ENCODE measurements at regions not wholly inside any gene's neighbourhood (a gene's known extent, or its start where the extent isn't known, plus 50 kb on each side); places are given as distances from the start of the nearest gene placed in this dataset.

DNA sequence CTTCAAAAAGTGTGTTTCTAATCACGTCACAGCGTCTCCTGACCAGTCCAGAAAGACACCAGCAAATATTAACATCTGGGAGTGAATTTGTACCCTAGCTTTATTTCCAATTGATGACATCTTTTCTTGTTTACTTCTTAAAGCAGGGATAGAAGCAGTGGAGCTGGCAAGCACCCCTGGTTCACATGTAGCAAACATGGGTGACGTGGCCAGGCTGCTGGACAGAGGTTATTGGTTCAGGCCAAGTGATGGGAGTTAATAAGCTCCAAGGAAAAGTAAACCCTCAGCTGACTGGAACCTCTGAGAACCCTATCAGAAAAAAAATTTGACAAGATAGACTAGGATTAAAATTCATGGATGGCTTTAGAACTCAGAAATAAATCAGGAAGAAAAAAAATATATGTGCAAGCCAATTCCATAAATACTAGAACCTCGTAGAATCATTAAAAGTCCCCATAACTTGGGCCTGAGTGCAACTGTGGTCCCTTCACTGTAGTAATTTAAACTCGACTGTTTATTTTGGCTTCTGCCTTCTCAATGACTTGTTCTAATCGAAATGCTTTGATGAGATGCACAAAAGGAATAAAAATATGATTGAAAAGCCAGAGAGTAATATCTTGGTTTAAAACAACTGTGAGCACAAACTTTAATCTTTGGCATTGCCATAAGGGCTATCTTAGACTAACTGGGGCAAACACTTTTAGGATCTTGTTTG, 121.5 kb upstream of the CTAGE1 start:
- FAIRE-seq, result no peak

DNA sequence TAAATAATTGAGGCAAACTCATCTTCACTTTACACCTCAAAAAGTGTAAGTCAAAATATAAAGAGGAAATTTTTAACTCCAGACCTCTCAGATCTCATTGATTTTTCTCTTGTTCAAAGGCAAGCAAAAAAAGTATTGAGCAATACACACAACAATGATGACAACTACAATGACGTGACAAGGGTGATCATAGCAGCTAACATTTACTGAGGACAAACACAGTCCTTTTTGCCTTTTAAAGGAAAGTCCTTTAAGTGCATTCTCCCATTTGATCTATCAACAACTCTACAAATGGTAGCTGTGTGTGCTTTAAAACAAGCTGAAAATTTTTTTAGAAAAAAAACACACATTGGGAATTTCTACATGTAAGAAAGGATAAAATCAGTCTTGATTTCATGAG, 123.5 kb upstream of the CTAGE1 start:
- DNase-seq (ENCODE audit: low spot score in 2 of 2) (no peak), FAIRE-seq (no peak)

More for the DNA sequence above, 121.5 kb upstream of the CTAGE1 start:
- no peak for DNase-seq (ENCODE audit: low spot score in 2 of 2)

- DNase-seq (ENCODE audit: low spot score in 2 of 2), result no peak
These were observed 124.7 kb upstream of the CTAGE1 start for GRCh38 chr18:22542406-22542835.

DNA sequence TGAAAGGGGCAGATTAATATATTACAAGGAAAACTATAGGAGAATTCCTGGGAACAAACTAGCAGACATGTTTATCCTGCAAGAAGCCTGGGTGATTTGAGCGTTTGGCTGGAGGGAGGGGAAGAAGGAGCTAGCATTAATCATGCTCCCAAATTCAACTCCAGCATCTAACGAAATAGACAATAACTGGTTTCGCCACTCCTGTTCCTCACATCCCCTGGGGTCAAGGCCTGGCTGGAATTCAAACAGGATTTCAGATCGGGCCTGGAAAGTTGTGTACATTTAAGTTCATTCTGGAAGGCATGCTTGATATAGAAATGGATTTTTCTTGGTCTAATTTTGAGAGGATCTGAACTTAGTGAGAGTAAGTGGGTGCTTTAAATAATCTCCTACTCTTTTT, 126.1 kb upstream of the CTAGE1 start:
- no peak for DNase-seq (ENCODE audit: low spot score in 2 of 2)
- no peak for FAIRE-seq

More at GRCh38 chr18:22542406-22542835, 124.7 kb upstream of the CTAGE1 start:
- FAIRE-seq, result no peak

DNA sequence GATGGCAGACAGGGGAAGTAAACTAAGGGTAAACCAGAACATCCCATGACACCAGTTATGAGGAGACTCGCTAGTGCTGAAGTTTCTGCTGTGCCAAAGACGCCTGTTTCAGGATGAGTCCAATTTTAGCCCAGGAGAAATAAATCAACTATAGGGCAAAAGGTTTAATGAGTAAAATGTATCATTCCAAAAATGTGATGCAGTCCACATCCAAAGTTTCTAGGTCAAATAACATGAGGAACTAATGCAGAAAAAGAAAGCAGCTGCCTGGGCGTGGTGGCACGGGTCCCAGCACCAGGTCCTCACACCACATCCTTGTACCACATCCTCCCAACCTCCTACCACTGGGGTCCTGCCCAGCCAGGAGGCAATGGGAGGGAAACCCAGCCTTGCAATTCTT, 126.9 kb upstream of the CTAGE1 start:
- FAIRE-seq, result no peak

DNA sequence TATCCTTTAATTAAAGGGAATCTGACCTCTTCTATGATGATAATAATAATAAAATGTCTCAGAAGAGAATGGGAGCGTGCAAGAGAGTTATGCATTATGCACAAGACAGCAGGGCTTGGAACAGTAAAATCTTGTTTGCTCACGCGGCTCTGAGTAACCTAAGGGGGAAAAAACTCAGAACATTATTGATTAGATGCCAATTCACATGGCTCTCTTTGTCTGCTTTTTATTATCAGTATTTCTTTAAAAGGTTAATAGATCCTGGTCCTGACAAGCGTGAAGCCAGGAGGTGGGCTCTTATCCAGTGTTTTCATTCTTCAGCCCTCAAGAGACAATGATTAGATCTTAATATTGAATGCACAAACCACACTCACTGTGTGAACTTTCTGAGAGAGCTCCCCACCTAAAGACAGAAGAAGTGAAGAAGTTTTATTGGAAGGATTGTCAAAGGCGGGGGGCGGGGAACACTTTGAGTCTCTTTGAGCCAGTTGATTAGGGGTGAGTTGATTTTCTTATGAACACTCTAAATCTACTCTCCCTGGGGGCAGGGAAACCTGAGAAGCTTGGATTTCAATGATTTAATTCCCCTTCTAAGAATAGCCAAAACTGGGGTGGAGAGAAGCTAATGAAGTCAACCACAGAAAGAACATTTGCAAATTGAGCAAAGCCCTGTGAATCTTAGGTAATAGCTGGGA, 127.5 kb upstream of the CTAGE1 start:
- no peak for DNase-seq (ENCODE audit: low spot score in 2 of 2)
- FAIRE-seq, result no peak

More for the DNA sequence above, 126.9 kb upstream of the CTAGE1 start:
- no peak for DNase-seq (ENCODE audit: low spot score in 2 of 2)

DNA sequence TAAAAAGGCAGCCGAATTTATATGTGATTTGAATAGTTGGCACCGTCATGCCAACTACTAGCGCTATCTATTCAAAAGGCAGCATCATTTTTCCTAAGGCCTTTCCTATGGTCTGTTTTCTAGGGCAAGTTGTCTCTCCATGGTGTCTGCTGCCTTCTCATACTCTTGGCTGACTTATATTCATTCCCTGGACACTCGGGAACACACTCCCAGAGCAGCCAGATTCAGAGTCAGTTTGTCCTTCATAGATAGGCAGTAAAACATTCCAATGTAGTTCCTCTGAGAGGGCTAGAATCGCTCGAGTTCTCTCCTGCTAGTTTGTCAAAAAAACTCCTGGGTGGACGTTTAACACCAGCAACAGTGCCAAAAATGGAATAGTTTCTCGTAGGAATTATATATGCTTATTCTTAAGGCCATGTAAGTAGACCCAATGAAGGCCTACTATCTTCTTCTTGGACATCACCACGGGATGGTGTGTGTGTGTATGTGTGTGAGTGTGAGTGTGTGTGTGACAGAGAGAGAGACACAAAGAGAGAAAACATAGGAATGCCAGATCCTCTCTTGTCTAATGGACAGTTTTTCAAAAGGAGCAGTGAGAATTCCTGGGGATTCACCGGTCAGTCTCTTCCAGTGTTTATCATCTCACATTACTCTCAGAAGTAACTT, 129.3 kb upstream of the CTAGE1 start:
- DNase-seq (ENCODE audit: low spot score in 2 of 2) (no peak), FAIRE-seq (no peak)

DNA sequence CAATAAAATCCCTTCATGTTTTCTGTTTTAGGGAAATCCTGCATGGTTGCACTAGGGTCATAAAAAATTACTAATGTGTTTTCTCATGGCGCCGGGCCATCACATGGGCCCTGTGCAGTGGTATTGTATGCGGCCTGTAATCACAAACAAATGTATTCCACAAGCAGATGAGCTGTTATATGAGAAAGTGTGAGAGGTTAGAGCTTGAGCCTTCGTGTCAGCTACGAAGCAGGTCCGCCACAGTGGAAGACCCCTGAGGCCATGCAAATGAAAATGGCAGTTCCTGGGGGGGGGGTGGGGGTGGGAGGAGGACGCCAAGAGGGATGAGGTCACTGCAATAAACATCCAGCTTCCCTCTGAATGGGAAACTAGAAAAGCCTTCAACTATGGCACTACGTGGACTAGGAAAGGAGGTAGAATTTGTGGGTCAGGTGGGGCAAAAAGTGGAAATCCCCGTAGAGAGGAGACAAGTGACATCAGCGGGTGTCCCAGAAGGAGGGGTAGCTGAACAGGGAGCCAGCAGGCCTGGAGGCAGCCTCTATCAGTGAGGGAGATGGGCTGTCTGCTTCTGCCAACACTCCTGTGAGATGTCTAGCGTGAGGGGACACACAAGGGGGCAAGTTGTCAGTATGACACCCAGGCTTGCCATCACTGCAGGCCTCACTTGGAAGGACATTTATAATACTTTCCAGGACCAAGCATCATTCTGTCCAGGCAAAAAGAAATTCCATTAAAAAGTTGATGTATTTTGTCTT, 130.3 kb upstream of the CTAGE1 start:
- no peak for DNase-seq (ENCODE audit: low spot score in 2 of 2)
- FAIRE-seq, result no peak

DNA sequence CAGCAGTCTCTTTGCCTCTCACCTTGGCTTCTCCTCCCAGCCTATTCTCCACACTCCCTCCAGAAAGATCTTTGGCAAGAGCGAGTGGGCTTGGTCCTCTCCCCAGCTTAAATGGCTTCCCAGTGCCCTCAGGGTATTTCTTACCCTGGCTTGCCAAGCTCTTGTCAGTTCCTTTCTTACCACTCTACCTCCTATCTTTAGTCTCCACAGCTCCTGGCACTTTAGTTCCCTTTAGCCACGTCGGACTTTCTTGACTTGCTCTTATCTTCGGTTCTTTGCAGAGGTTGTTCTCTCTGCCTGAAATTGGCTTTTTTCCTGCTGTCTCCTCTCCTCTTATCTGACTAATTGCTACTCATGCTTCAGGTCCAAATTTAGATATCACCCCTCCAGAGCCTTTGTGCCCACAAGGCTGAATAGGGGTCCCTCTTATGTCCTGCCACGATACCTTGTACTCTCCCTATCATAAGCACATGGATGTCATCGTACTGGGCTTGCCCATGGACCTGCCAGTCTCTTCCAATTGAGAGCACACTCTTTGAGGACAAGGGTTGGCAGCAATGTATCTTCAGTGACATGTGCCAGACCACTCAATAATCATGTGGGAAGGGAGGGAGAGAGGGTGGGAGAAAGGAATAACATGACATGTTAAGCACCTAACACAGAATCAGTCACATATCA, 131.7 kb upstream of the CTAGE1 start:
- FAIRE-seq (no peak), DNase-seq (ENCODE audit: low spot score in 2 of 2) (no peak)

DNA sequence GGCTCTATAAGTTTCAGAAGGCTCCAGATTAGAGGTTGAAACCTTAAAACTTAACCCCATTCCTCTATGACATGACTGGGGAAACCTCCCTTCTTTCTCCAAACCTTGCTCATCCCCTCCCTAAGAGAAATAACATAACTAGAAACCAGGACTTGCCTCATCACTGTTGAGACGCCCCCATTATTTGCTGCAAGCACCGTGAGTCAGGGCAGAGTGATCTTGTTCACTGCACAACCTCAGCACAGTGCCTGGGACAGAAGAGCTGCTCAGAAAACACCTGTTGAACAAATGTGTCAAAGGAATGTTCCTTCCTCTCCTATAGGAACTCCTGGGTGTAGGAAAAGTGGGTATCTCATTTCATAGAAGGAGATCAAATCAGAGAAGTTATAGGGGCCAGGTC, 132.7 kb upstream of the CTAGE1 start:
- FAIRE-seq, result no peak
- no peak for DNase-seq (ENCODE audit: low spot score in 2 of 2)

DNA sequence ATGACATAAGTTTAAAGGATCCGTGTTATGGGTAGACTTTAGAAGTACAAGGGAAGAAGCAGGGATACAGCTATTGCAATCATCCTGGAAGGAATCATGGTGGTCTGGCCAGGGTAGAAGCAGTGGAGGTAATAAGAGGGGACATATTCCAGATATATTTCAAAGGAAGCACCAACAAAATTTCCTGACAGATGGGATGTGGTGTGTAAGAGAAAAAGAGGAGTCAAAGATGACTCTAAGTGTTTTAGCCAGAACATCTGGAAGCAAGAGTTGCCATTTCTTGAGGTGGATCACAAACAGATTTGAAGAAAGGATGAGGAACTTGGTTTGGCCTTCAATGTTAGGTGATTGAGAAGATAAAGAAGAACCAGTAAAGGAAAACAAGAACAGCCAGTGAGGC, 133.1 kb upstream of the CTAGE1 start:
- FAIRE-seq (no peak), DNase-seq (ENCODE audit: low spot score in 2 of 2) (no peak)

DNA sequence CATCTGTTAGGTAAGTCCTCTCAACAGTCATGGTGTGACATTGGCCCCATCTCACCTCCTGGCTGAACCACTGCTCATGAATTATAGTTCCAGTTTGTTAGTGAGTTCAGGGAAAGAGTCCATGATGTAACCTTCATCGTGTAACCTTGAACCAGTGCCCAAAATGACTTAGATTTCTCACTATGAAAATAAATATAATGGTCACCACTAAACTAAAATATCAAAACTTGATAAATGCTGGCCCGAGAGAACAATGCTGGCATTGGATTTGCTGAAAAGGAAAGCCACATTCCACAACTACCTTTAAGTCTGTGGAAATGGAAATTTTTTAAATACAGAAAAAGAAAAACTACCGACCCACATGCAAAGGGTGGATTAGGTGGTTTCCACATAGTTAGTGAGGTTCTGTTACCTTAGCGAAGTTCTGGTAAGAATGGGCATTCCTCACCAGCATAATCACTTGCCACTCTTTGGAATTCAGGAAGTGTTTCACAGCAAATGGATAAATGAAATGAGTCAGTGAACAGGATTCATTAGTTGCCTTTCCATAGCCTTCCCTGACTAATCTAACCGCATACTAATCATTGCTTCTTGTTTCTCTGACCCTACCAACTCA, 133.9 kb upstream of the CTAGE1 start:
- FAIRE-seq, result no peak

DNA sequence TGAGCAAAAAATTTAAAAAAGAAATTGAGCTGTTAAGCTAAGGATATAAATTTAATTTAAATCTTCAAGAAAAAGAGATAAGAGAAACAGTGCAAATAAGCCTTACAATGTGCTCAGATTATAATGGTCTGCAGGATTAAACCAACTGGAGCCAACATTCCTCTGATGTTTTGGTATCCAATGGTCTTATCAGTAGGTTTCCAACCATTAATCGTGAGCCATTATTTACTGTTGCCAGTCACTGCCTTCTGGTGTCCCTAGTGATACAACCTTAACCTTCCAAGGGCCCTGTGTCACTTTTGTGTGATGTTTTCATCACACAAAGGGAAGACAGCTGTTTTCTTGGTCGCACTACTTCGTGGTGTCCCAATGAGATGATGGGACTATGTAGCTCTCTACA, 134.5 kb upstream of the CTAGE1 start:
- FAIRE-seq (no peak), DNase-seq (ENCODE audit: low spot score in 2 of 2) (no peak)

More for the DNA sequence above, 133.9 kb upstream of the CTAGE1 start:
- DNase-seq (ENCODE audit: low spot score in 2 of 2), result no peak

DNA sequence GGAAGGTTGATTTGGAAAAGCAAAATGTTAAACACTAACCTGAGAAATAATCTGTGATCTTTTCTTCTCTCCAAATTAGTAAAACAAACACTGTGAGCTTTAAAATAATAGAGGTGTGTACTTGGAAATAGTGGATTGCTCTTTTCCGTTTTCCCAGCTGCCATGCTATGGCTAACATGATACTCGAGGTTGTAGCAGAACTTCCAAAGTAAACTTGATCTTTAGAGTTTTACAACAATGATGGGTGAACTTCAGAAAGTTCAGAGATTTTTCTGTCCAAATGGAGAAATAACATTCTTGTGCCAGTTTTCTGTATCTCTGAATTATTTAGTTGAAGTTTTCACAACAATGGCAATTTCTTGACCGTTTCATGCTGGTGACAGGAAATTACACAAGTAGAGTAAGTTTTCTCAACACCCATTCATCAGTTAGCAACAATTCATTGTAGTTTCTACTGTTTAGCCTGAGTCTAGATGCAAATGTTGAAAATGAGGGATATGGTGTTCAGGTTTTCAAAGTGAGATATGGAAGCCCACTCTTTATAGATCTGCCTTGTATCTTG, 135.3 kb upstream of the CTAGE1 start:
- DNase-seq (ENCODE audit: low spot score in 2 of 2) (no peak), FAIRE-seq (no peak)

GRCh38 chr18:22556222-22557167, 138.8 kb upstream of the CTAGE1 start:
- no peak for FAIRE-seq
- no peak for DNase-seq (ENCODE audit: low spot score in 2 of 2)

DNA sequence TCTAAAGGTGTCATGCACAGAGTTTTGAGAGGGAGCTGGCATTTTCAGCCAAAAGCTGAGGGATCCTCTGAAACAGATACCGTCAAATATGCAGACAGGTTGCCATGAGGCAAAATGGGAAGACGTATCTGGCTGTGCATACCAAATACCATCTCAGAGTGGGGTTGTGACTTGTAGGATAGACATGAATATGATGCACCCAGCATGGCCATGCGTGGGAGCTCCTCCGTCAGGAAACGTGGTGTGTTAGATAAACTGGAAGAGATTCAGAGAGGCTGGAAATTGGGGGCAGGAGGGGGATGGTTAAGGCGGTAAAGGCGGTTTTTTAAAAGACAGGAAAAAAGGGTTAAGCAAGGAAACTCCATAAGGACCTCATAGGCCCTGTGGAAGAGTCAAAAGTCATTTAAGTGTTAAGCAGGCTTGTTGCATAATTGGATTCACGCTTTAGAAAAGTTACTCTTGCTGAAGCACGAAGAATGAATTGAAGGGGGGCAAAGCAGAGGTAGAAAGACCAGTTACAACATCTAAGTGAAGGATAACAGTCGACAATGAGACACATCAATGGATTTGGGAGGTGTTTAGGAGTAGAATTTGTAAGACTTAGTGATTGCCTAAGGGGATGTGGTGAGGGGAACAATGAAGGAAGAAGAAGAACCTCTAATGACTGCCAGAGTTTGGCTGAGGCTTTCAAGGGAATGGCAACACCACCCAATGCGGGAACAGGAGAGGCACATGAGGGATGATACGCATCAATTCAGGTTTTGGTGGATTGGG, 139.6 kb upstream of the CTAGE1 start:
- DNase-seq (ENCODE audit: low spot score in 2 of 2) (no peak), FAIRE-seq (no peak)

DNA sequence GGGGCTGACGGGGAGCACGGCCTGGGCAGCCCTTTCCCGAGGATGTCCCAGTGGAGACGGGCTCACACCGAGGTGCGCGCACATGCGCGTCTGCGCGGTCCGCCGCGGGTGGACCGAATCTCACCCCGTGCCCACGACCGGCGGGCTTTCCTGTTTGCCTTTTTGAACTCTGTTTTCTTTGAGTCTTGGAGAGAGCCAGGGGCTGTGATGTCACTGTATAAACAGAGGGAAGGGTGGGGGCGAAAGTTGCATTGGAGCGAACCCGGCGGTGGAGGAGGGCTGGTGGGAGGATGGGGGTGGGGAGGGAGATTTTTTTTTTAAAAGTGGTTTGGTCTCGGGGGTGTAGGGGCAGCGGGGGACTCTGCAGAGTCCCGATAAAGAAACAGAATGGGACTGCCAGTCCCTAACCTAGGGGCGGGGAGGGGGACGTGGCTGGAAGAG, 141.2 kb upstream of the CTAGE1 start:
- peak in 1 of 2 donors; percentile 28 for DNase-seq (ENCODE audit: low spot score in 2 of 2)

More for the DNA sequence above, 141.2 kb upstream of the CTAGE1 start:
- no peak for FAIRE-seq

Measured in frontal cortex (tissue), 3 donors.